GM23338 (cell line): ENCODE measurements at regions not wholly inside any gene's neighbourhood (a gene's known extent, or its start where the extent isn't known, plus 50 kb on each side); places are given as distances from the start of the nearest gene placed in this dataset.

Source experiments
- ATAC-seq: fragments of 200-7000 bp; cut with Tn5 transposase; 3 replicates; pipeline ENCODE4 v1.9.1; 2020
- DNase-seq: peaks from one replicate; pipeline ENCODE4 v3.0.0-alpha.2; 2015; ENCODE audit warnings: low spot score
- H2AFZ ChIP-seq: fragments of 200-600 bp; sonication (generic); 2 replicates; pipeline ENCODE4 v1.8.0; 2016; ENCODE audit warnings: antibody characterized with exemption, mild to moderate bottlenecking, moderate library complexity
- H3F3A ChIP-seq: fragments of 200-600 bp; sonication (generic); replicated peaks from 2 replicates; pipeline ENCODE4 v1.8.0; 2017; ENCODE audit warnings: antibody characterized with exemption, mixed run types, low read depth
- H3K27ac ChIP-seq: fragments of 200-600 bp; sonication (generic); 2 replicates; pipeline ENCODE4 v1.6.1; 2016; ENCODE audit warnings: low read depth
- H3K27me3 ChIP-seq: fragments of 200-600 bp; sonication (generic); 2 replicates; pipeline ENCODE4 v1.8.0; 2016; ENCODE audit warnings: mild to moderate bottlenecking, mixed run types, moderate library complexity; ENCODE audit not compliant: insufficient read depth
- H3K36me3 ChIP-seq: fragments of 200-600 bp; sonication (generic); 2 replicates; pipeline ENCODE4 v1.8.0; 2016; ENCODE audit warnings: mild to moderate bottlenecking; ENCODE audit not compliant: insufficient read depth
- H3K4me1 ChIP-seq: fragments of 200-600 bp; sonication (generic); 2 replicates; pipeline ENCODE4 v1.8.0; 2016; ENCODE audit warnings: mild to moderate bottlenecking, moderate library complexity; ENCODE audit not compliant: insufficient read depth
- H3K4me2 ChIP-seq: fragments of 200-600 bp; sonication (generic); 2 replicates; pipeline ENCODE4 v1.7.1; 2017; ENCODE audit warnings: mixed run types
- H3K4me3 ChIP-seq: fragments of 200-600 bp; sonication (generic); 2 replicates; pipeline ENCODE4 v1.6.1; 2016; ENCODE audit warnings: mixed run types
- H3K79me2 ChIP-seq: fragments of 200-600 bp; sonication (generic); replicated peaks from 2 replicates; pipeline ENCODE4 v1.8.0; 2017; ENCODE audit warnings: mild to moderate bottlenecking; ENCODE audit not compliant: insufficient read depth
- H3K9me2 ChIP-seq: fragments of 200-600 bp; sonication (generic); 2 replicates; pipeline ENCODE4 v1.8.0; 2017; ENCODE audit not compliant: insufficient read depth
- H4K20me1 ChIP-seq: fragments of 200-600 bp; sonication (generic); replicated peaks from 2 replicates; pipeline ENCODE4 v1.8.0; 2017; ENCODE audit warnings: mild to moderate bottlenecking; ENCODE audit not compliant: insufficient read depth
- H3K27ac Mint-ChIP-seq: 2 replicates; pipeline ENCODE4 v1.8.0; 2020; ENCODE audit warnings: inconsistent platforms, mild to moderate bottlenecking, moderate library complexity, mixed read lengths
- H3K27me3 Mint-ChIP-seq: 3 replicates; pipeline ENCODE4 v1.8.0; 2022; ENCODE audit warnings: low read depth, mild to moderate bottlenecking, moderate library complexity, mixed read lengths, inconsistent platforms; ENCODE audit not compliant: insufficient read depth, poor library complexity
- H3K36me3 Mint-ChIP-seq: 3 replicates; pipeline ENCODE4 v1.8.0; 2021; ENCODE audit warnings: low read depth, mild to moderate bottlenecking, inconsistent platforms, moderate library complexity, mixed read lengths
- H3K4me1 Mint-ChIP-seq: 3 replicates; pipeline ENCODE4 v1.8.0; 2020; ENCODE audit warnings: mild to moderate bottlenecking, inconsistent platforms, mixed read lengths
- H3K4me3 Mint-ChIP-seq: 3 replicates; pipeline ENCODE4 v1.8.0; 2021; ENCODE audit warnings: moderate library complexity, mild to moderate bottlenecking, inconsistent platforms, mixed read lengths
- H3K9me3 Mint-ChIP-seq: 3 replicates; pipeline ENCODE4 v1.8.0; 2020; ENCODE audit warnings: moderate library complexity, mild to moderate bottlenecking, inconsistent platforms, mixed read lengths
- CREB1 ChIP-seq: fragments of 250-450 bp; sonication (Bioruptor Pico); IDR thresholded peaks from 2 replicates; pipeline ENCODE4 v1.5.0; 2020; ENCODE audit warnings: low read depth, mild to moderate bottlenecking, moderate library complexity
- EZH2 ChIP-seq: fragments of 200-600 bp; sonication (generic); IDR thresholded peaks from one replicate; pipeline ENCODE4 v1.8.0; 2017; ENCODE audit warnings: antibody characterized with exemption, mild to moderate bottlenecking, low read depth; ENCODE audit not compliant: unreplicated experiment
- EZH2phosphoT487 ChIP-seq: fragments of 200-600 bp; sonication (generic); IDR thresholded peaks from one replicate; pipeline ENCODE4 v1.8.1; 2018; ENCODE audit warnings: antibody characterized with exemption; ENCODE audit not compliant: unreplicated experiment
- JUNB ChIP-seq: IDR thresholded peaks from one replicate; pipeline ENCODE4 v1.6.1; 2016; ENCODE audit warnings: antibody characterized with exemption; ENCODE audit not compliant: unreplicated experiment
- NANOG ChIP-seq: IDR thresholded peaks from 2 replicates; pipeline ENCODE4 v1.6.1; 2016; ENCODE audit warnings: antibody characterized with exemption, borderline replicate concordance
- POLR2AphosphoS5 ChIP-seq: IDR thresholded peaks from 2 replicates; pipeline ENCODE4 v1.6.1; 2016; ENCODE audit warnings: antibody characterized with exemption, low read depth
- STAT1 ChIP-seq: IDR thresholded peaks from one replicate; pipeline ENCODE4 v1.6.1; 2016; ENCODE audit warnings: antibody characterized with exemption; ENCODE audit not compliant: unreplicated experiment
- ZNF114 ChIP-seq: fragments of 250-450 bp; sonication (Bioruptor Pico); IDR thresholded peaks from 2 replicates; pipeline ENCODE4 v1.5.0; 2020; ENCODE audit warnings: mild to moderate bottlenecking, moderate library complexity
- ZNF331 ChIP-seq: fragments of 250-450 bp; sonication (Bioruptor Pico); IDR thresholded peaks from 2 replicates; pipeline ENCODE4 v1.5.0; 2020; ENCODE audit warnings: low read depth, mild to moderate bottlenecking, moderate library complexity
- TF ChIP-seq, protein P1 (sequence below): IDR thresholded peaks from 2 replicates; pipeline ENCODE4 v1.6.1; 2016; ENCODE audit warnings: antibody characterized with exemption
- TF ChIP-seq, protein P2 (sequence below), 2 experiments: fragments of 200-600 bp in 1 of 2; sonication (generic) in 1 of 2; conservative IDR thresholded peaks; 2 replicates each; pipeline versions ENCODE4 v1.5.1 to v1.6.1; 2016 to 2017; ENCODE audit warnings: antibody characterized with exemption in 2 of 2, low read depth in 2 of 2, mild to moderate bottlenecking in 2 of 2, moderate library complexity in 1 of 2
- TF ChIP-seq, protein P3 (sequence below): IDR thresholded peaks from one replicate; pipeline ENCODE4 v1.6.1; 2018; ENCODE audit warnings: antibody characterized with exemption; ENCODE audit not compliant: unreplicated experiment
- TF ChIP-seq, protein P4 (sequence below): fragments of 250-450 bp; sonication (Bioruptor Pico); IDR thresholded peaks from 2 replicates; pipeline ENCODE4 v1.5.0; 2020; ENCODE audit warnings: mild to moderate bottlenecking, moderate library complexity

DNA sequence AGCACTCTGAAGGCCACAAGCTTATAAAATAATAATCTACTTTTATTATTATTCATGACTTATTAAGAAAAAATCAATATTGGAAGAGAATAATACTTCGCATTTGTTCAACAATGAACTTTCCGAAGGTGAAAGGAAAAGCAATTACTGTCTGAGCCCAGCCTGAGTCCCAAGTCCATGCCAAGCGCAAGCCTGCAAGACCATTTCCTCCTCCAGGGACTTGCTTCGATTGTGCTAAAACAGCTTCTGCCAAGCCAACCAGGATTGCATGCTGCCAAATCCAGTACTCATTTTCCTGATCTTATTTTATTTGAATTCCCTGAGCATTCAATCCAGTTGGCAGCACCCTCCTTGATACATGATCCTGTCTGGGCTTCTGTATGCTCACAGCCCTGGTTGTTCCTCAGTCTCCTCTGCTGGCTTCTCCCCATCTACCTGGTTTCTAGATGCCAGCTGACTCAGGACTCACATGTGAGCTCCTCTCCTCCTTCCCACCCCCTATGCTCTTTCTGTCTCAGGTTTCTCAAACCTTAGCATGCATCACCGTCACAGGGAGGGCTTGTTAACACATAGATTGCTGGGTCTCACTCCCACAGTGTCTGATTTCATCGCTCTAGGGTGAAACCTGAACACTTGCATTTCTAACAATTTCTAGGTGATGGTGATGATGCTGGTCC is 55.9 kb upstream of the PSMF1 start:
- Histone ChIP-seq H3K27me3 (no peaks in the 10 kb centered on the region), H3K36me3 (no peaks in the 10 kb centered on the region), H3K4me1 (no peaks in the 10 kb centered on the region), H3F3A (no peaks in the 10 kb centered on the region), H2AFZ (peak overlapping the region; percentile 86), H4K20me1 (no peaks in the 10 kb centered on the region), H3K27ac (no peak overlapping the region), H3K4me2 (peak overlapping the region; percentile 43; the same call in 1 of the 2 replicates), H3K79me2 (no peaks in the 10 kb centered on the region), H3K9me2 (no peaks in the 10 kb centered on the region), H3K4me3 (no peak overlapping the region)
- Mint-ChIP-seq H3K9me3 (no peaks in the 10 kb centered on the region), H3K4me3 (no peak overlapping the region), H3K36me3 (no peaks in the 10 kb centered on the region), H3K27me3 (peaks cover 2% of the 10 kb centered on the region), H3K27ac (no peak overlapping the region), H3K4me1 (peaks cover 7% of the 10 kb centered on the region; the same call in 2 of the 3 replicates)
- TF ChIP-seq, protein P1, sequence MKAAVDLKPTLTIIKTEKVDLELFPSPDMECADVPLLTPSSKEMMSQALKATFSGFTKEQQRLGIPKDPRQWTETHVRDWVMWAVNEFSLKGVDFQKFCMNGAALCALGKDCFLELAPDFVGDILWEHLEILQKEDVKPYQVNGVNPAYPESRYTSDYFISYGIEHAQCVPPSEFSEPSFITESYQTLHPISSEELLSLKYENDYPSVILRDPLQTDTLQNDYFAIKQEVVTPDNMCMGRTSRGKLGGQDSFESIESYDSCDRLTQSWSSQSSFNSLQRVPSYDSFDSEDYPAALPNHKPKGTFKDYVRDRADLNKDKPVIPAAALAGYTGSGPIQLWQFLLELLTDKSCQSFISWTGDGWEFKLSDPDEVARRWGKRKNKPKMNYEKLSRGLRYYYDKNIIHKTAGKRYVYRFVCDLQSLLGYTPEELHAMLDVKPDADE, result no peak
- TF ChIP-seq NANOG, result no peak
- TF ChIP-seq ZNF331 (CRISPR knock-in tag), result no peak
- no peak for TF ChIP-seq CREB1
- TF ChIP-seq ZNF114 (CRISPR knock-in tag), result no peak
- no peak for TF ChIP-seq EZH2
- TF ChIP-seq, protein P2, sequence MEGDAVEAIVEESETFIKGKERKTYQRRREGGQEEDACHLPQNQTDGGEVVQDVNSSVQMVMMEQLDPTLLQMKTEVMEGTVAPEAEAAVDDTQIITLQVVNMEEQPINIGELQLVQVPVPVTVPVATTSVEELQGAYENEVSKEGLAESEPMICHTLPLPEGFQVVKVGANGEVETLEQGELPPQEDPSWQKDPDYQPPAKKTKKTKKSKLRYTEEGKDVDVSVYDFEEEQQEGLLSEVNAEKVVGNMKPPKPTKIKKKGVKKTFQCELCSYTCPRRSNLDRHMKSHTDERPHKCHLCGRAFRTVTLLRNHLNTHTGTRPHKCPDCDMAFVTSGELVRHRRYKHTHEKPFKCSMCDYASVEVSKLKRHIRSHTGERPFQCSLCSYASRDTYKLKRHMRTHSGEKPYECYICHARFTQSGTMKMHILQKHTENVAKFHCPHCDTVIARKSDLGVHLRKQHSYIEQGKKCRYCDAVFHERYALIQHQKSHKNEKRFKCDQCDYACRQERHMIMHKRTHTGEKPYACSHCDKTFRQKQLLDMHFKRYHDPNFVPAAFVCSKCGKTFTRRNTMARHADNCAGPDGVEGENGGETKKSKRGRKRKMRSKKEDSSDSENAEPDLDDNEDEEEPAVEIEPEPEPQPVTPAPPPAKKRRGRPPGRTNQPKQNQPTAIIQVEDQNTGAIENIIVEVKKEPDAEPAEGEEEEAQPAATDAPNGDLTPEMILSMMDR (conservative IDR thresholded peaks at IDR 0.05; ENCODE audit: low read depth in 2 of 2), result no peak
- TF ChIP-seq, protein P3, sequence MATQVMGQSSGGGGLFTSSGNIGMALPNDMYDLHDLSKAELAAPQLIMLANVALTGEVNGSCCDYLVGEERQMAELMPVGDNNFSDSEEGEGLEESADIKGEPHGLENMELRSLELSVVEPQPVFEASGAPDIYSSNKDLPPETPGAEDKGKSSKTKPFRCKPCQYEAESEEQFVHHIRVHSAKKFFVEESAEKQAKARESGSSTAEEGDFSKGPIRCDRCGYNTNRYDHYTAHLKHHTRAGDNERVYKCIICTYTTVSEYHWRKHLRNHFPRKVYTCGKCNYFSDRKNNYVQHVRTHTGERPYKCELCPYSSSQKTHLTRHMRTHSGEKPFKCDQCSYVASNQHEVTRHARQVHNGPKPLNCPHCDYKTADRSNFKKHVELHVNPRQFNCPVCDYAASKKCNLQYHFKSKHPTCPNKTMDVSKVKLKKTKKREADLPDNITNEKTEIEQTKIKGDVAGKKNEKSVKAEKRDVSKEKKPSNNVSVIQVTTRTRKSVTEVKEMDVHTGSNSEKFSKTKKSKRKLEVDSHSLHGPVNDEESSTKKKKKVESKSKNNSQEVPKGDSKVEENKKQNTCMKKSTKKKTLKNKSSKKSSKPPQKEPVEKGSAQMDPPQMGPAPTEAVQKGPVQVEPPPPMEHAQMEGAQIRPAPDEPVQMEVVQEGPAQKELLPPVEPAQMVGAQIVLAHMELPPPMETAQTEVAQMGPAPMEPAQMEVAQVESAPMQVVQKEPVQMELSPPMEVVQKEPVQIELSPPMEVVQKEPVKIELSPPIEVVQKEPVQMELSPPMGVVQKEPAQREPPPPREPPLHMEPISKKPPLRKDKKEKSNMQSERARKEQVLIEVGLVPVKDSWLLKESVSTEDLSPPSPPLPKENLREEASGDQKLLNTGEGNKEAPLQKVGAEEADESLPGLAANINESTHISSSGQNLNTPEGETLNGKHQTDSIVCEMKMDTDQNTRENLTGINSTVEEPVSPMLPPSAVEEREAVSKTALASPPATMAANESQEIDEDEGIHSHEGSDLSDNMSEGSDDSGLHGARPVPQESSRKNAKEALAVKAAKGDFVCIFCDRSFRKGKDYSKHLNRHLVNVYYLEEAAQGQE, result no peak
- TF ChIP-seq STAT1, result no peak
- no peak for TF ChIP-seq POLR2AphosphoS5
- no peak for TF ChIP-seq EZH2phosphoT487
- TF ChIP-seq JUNB, result no peak
- TF ChIP-seq, protein P4, sequence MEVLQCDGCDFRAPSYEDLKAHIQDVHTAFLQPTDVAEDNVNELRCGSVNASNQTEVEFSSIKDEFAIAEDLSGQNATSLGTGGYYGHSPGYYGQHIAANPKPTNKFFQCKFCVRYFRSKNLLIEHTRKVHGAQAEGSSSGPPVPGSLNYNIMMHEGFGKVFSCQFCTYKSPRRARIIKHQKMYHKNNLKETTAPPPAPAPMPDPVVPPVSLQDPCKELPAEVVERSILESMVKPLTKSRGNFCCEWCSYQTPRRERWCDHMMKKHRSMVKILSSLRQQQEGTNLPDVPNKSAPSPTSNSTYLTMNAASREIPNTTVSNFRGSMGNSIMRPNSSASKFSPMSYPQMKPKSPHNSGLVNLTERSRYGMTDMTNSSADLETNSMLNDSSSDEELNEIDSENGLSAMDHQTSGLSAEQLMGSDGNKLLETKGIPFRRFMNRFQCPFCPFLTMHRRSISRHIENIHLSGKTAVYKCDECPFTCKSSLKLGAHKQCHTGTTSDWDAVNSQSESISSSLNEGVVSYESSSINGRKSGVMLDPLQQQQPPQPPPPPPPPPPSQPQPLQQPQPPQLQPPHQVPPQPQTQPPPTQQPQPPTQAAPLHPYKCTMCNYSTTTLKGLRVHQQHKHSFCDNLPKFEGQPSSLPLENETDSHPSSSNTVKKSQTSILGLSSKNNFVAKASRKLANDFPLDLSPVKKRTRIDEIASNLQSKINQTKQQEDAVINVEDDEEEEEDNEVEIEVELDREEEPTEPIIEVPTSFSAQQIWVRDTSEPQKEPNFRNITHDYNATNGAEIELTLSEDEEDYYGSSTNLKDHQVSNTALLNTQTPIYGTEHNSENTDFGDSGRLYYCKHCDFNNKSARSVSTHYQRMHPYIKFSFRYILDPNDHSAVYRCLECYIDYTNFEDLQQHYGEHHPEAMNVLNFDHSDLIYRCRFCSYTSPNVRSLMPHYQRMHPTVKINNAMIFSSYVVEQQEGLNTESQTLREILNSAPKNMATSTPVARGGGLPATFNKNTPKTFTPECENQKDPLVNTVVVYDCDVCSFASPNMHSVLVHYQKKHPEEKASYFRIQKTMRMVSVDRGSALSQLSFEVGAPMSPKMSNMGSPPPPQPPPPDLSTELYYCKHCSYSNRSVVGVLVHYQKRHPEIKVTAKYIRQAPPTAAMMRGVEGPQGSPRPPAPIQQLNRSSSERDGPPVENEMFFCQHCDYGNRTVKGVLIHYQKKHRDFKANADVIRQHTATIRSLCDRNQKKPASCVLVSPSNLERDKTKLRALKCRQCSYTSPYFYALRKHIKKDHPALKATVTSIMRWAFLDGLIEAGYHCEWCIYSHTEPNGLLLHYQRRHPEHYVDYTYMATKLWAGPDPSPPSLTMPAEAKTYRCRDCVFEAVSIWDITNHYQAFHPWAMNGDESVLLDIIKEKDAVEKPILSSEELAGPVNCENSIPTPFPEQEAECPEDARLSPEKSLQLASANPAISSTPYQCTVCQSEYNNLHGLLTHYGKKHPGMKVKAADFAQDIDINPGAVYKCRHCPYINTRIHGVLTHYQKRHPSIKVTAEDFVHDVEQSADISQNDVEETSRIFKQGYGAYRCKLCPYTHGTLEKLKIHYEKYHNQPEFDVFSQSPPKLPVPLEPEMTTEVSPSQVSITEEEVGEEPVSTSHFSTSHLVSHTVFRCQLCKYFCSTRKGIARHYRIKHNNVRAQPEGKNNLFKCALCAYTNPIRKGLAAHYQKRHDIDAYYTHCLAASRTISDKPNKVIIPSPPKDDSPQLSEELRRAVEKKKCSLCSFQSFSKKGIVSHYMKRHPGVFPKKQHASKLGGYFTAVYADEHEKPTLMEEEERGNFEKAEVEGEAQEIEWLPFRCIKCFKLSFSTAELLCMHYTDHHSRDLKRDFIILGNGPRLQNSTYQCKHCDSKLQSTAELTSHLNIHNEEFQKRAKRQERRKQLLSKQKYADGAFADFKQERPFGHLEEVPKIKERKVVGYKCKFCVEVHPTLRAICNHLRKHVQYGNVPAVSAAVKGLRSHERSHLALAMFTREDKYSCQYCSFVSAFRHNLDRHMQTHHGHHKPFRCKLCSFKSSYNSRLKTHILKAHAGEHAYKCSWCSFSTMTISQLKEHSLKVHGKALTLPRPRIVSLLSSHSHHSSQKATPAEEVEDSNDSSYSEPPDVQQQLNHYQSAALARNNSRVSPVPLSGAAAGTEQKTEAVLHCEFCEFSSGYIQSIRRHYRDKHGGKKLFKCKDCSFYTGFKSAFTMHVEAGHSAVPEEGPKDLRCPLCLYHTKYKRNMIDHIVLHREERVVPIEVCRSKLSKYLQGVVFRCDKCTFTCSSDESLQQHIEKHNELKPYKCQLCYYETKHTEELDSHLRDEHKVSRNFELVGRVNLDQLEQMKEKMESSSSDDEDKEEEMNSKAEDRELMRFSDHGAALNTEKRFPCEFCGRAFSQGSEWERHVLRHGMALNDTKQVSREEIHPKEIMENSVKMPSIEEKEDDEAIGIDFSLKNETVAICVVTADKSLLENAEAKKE (CRISPR knock-in tag), result no peak
- DNase-seq (peak; percentile 18), ATAC-seq (peak; percentile 53)
